Fibroblast of skin of back (primary cell): ENCODE measurements at regions not wholly inside any gene's neighbourhood (a gene's known extent, or its start where the extent isn't known, plus 50 kb on each side); places are given as distances from the start of the nearest gene placed in this dataset.
"Not testable (repeated sequence)": the region's sequence is repeated elsewhere in the genome, so short reads cannot be mapped to it uniquely, and the experiment has no call there.

Experiments
- DNase-seq: peaks from one replicate; pipeline ENCODE4 v3.0.0-alpha.2; 2013

DNA sequence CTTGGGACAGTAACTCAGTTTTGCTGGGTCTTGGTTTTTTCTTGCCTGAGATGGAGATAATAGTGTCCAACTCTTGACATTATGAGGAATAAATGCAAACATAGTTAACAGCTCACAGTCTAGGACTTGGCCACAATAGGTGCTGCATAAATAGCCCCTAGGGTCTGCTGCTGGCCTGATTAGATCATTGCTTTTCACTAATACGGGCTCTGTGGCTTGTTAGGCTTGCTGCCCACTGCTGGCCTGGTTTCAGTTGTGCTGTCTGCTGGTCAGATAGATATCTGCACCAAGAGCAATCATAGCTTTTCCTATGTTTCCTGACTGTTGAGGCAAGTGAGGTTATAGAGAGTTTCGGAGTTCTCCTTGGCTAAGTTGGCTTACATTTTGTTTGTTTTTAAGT lies 246.1 kb downstream of the DNAJB9 start:
- no peak for DNase-seq

DNA sequence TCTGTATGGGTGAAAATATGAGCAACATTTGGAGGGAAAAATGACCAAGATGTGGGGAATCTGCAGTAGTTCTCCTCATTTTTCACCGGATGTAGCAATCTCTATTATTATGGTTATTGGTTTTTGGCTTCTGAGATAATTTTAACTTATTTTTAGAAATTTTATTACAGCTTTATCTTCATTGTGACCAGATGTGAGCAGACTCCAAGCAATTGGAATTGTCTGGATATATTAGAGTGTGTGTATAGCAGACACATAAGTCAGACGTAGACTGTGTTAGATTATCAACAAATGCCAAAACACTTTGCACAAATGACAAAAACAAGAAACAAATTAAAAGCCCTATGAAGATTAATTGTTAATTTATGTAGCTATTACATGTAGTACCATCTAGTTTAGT lies 249.1 kb downstream of the DNAJB9 start:
- no peak for DNase-seq

DNA sequence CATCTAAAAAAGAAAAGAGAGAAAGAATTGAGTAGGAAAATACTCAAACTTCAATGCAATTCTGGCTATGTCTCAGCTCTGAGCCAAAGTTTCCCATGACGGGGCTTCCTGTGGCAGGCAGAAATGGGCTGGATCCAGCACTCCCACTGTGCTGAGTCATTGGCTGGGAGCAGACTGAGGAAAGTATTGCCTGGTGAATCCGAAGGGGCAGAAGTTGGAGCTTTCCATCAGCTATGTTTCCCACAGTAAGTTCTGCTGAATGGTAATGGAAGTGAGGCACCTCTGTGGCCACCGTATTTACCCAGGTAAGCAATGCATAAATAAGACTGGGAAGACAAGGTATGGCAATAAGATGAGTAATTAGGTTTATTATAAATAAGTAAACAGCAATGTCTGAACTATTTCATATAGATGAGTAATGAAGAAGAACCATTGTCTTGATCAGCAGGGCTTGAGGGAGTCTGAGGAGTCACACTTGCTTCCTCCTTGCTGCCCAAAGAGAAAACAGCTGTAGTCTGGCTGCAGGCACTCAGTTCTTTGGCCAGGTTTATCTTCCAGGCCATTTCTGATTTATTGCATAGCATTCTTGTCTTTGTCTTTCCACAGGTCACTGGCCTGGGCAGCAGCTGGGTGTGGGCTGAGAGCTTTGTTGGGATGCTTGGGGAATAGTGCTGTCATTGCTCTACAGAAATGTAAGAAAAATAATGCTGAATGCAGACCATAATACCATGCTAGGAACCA lies 255.3 kb downstream of the DNAJB9 start:
- peak; percentile 92 for DNase-seq

DNA sequence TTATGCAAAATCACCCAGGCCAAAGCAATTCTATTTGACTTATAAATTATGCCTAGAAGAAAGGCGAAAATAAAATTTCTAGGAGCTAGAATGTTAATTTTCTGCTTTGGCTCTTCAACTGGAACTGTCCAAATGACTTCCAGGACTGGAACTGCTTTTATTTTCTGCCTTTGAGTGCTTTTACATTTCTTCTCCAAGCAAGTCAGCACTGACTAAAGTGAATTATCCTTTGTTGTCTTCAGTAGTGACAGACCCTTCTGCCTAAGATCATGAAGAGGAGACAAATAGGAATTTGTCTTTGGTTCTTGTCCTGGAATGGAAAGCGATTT lies 255.9 kb downstream of the DNAJB9 start:
- no peak for DNase-seq

DNA sequence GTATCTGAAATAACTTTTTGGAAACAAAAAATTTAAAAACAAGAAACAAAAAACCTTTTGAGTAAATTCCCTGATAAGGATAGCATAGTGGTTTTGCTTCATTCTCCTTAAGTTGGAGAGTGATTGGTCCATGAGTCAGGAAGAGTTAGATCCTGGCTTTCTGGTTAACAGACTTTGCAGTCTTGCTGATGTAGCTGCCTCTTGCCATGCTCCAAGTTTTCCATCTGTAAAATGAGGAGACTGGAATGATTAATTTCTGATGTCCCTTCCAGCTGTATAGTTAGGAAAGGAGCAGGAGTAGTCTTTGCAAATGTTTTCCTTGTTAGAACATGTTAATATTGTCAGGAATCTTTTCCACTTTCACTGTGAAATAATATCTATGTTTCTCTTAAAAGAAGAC lies 266.6 kb downstream of the DNAJB9 start:
- peak; percentile 27 for DNase-seq

DNA sequence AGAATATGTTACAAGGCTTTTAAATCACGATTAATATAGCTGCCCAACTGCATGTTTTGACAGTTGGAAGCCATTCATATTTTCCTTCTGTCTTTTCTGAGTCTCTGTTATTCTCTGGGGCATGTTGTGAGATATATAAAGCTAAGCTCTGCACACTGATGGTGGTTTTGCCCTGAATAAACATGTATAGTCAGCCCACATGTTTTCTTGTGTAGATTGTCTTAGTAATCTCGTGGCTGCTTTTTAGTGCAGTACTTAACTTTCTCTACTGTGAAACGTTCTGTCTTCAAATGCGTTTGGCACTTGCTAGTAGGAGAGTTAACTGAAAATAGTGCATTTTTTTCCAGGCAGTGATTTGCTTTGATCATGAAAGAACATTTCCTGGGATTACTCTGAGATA lies 268.5 kb downstream of the DNAJB9 start:
- DNase-seq: peak; percentile 38

DNA sequence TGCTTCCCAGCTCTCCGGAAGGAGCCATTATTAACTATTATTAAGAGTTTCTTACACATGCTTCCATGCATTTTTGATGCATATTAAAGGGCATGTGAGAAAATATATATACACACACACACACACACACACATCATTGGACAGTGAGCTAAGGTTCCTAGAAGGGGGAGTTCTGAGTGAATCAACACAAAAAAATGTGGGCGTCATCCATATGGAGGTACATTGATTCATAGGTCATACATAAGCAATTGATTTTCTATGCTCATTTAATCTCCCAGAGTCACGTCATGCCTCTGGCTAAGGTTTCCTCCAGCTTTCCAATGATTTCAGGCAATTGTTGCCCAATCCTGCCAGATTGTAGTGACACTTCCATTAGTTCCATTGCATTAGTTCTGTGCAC lies 269.4 kb downstream of the DNAJB9 start:
- DNase-seq: peak; percentile 56

DNA sequence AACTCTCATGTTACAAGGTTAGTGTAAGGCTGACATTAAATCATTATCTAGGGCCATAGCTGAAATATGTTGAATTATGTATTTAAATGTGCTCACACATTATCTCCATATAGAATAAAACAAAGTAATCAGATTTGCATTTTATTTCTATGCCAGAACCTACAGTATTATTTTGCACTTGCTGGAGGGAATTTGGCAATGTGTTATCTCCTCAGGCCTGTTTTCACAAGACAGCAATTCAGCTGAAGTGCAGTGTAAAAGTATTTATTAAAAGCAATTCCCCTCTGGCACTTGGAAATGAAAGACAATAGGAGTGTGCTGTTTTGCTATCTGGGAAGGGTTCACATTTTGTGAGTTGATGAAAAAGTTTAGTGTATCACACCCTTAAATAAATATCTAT lies 276.3 kb downstream of the DNAJB9 start:
- no peak for DNase-seq

DNA sequence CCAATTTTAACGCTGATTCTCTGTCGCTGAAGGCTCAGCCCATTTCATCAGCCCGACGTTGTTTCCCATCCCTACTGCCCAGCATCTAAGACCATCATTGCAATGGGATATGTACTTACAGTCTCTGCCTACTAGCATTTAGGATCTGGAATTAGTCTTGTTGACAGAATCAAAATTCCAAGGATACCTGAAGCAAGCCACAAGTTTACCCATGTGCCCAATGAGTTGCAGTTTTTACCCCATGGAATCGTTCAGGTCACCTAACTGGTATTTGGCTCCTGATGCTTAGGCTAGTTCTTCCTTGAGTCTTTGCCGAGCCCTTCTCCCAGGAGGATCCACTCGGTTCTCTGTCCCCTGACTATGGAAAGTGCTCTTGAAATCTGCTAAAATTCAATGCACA lies 276.8 kb downstream of the DNAJB9 start:
- DNase-seq: no peak

DNA sequence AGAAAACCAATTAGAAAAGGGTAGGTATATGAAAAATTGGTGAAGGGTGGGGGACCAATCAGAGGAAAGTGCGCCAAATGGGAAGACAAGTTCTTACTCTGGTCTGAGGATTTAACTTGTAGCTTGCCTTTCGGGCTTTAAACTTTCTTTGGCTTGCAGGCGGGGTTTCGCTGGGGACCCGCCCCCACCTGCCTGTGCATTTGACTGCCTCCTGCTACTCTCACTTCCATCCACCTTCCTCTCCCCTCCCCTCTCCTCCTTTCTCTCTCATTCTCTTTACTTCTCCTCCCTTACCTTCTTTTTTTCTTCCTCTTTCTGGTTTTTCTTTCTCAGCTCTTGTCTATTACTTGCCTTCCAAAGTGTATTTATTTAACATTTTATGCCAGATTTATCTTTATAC lies 278.8 kb downstream of the DNAJB9 start:
- DNase-seq: no peak

DNA sequence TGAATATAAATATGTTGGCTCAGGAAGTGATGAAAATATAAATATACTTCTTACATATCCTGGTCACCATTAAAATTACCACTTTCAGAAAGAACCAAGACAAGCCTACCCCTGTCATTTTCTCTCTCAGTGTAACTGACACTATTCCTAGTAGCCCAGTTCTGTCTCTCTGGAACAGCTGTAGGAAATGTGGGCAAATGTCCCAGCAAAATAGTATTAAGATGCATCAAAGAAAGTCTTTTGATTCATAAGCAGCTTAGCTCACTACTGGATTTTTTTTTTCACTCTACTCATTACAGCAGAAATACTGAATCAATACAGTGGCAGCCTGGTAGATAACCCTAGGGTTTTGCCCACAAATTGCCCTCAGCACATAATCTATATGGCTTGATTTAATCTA lies 290.9 kb downstream of the DNAJB9 start:
- DNase-seq: no peak

DNA sequence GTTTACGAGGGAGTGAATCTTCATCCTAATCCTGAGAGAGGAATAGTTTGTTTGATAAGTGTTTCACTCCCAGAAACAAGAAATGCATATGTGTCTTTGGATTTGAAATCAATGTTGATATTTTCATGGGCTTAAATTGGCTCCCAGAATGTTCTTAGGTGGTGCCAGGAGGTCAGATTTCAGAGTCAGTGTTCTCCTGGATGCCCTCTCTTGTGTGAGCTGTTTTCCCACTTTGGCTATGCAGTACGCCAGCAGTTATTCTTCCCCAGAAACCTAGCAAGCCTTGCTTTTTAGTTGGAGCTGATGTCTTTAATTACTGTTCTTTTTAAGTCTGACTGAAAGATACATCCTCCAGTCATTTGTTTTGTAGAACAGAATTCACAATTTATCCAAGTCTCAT lies 291.4 kb downstream of the DNAJB9 start:
- DNase-seq: no peak

DNA sequence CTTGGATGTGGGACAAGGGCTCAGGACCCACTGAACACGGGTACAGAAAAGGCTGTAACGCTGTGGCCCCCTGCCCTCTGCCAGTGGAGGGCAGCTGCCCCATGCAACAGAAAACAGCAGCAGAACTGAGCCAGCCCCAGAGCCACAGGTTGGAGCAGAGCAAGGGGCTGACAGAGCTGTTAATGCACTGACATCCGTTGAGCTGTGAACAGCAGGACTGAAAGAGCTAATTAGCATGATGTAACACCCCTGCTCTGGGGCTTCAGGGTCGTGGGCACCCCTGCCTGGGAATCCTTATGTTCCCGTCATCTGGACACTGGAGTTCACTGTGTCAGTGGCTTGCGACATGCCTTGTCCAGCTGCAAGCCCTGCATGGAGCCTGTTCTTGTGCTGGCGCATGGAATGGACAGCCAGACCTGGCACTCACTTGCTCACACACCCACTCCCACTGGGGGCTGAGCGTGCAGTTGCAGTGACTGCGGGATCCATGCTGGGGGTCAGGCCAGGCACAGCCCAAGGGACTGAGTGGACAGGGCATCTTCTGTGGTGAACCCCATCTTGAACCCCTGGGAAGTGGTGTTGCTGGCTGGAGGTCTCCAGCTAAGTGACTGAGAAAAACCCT lies 293.7 kb downstream of the DNAJB9 start:
- DNase-seq: no peak

DNA sequence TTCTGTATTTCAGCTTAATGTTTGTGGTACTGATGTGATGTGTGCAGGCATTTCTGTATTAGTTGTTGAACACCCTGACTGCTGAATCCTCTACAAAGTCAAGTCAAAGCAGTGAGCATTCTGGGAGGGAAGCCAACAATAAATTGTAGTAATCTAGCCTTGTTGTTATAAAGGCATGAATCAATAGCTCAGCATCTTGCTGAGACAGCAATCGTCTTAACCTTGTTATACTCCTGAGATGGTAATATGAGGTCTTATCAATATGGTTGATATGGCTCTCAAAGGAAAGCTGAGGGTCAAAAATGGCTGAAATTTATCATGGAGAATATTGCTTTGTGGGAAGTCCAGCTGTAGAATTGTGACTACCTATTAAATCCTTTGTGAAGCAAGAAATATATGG lies 299.4 kb downstream of the DNAJB9 start:
- no peak for DNase-seq

DNA sequence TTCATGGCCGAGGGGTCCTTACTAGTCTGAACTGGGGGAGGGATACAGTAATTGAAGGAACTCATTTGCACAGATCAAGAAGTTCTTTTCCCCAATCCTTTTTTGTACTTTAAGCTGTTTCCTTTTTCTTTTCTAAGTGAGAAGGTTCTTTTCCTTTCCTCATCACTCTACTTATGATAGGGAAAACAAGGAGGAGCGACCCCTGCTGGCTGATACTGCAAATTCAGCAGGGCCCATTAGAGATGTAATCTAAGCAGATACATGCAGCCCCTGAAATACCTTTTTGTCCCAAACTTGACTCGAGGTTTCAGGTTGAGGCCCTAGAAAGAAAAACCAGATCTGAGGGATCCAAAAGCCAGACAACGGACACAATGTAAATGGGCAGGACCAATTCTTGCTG lies 305.5 kb downstream of the DNAJB9 start:
- peak; percentile 9 for DNase-seq

DNA sequence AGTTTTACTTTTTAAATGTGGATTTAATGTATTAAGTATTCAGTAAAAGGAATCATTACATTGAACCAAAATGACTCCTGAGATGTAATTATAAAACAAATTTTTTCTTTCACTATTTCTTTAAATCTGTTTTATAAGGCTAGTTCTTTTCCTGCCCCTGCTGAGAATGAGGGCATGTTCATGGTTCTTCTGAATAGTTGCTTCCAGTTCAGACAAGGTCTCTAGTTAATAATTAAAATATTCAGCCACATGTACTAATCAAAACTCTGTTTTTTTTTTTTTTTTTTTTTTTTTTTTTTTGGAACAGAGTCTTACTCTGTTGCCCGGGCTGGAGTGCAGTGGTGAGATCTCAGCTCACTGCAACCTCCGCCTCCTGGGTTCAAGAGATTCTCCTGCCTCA lies 321.2 kb downstream of the DNAJB9 start:
- DNase-seq: no peak

DNA sequence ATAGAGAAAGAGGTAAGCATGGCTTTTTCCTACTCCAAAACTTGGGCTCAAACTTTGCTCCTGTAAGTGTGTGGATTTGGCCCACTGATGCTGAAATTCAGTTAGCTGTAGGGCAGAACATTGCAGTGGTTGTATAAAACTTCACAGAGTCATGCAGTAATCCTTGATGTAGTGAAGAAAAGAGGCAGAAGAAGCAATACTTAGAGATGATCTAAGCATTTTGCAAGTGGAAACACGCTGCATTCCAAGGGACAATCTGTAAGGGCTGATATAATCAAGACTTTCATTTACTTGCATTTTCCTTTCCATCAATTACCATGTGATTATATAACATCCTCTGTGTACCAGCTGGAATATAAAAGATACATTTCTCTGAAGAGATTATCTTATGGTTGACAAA lies 338.8 kb downstream of the DNAJB9 start:
- DNase-seq: no peak

DNA sequence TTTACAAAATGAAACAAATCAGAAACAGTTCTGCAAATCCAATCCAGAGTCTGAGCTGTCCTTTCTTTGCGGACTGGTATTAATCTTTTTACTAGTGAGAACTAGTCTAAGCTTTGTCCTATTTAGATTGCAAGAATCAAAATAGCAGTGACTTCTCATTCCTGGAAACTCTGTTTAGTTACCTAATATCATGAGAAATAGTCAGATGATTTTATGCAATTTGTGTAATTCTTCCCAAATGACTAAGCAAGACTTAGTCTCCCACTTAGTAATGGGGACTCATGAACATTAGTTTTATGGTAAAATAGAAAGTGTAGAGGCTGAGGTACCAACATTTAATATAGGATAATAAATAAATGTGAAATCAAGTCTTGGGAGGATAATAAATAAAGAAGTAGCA lies 341.3 kb downstream of the DNAJB9 start:
- DNase-seq: no peak

DNA sequence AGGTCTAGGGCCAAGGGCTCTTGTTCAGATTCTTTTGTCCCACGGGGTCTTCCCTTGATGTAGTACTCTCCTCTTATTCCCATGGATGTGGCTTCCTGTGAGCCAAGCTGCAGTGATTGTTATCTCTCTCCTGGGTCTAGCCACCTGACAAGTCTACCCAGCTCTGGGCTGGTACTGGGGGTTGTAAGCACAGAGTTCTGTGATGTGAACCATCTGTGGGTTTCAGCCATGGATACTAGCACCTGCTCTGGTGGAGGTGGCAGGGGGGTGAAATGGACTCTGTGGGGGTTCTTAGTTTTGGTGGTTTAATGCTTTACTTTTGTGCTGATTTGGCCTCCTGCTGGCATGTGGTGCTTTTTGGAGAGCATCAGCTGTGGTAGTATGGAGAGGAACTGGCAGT lies 350.8 kb downstream of the DNAJB9 start:
- DNase-seq: no peak

DNA sequence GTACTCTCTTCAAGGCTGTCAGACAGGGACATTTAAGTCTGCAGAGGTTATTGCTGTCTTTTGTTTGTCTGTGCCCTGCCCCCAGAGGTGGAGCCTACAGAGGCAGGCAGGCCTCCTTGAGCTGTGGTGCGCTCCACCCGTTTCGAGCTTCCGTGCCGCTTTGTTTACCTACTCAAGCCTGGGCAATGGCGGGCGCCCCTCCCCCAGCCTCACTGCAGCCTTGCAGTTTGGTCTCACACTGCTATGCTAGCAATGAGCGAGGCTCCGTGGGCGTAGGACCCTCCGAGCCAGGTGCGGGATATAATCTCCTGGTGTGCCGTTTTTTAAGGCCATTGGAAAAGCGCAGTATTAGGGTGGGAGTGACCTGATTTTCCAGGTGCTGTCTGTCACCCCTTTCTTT lies 373.4 kb downstream of the DNAJB9 start:
- not testable (repeated sequence) for DNase-seq

DNA sequence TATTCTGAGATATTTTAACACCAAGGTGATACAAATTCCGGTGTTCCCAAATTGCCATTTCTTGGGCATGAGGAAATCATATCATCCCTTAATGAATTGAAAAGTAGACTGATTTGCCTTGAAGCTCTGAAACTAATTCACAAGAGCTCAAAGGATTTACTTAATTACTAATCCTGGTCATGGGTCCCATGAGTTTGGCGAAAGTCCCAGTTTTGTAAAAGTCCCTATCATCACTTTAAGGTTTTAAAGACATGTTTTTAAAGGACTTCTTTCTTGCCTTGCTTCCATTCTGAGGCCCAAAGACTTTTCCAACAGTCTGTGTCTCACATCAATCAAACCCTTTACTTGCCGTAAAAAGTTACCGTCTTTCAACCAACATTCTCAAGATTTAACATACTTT lies 377.9 kb downstream of the DNAJB9 start:
- DNase-seq: no peak

DNA sequence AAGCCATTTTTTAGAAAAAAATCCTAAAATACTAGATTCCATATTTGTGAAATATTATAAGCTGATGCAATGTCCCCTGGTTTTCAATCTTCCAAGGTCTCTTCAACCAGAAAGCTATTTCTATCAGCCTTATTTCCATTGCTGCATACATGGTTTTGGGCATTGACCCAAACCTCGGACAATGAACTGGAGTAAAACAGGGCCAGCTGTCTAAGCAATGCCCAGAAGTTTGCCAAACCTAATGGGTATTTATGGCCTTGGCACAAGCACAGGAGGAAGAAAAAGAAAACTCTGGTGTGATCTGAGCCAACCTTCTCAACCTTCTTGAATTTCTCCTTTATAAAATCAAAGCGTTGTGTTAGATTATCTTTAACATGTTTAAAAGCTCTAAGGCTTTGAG lies 402.3 kb downstream of the DNAJB9 start:
- no peak for DNase-seq

DNA sequence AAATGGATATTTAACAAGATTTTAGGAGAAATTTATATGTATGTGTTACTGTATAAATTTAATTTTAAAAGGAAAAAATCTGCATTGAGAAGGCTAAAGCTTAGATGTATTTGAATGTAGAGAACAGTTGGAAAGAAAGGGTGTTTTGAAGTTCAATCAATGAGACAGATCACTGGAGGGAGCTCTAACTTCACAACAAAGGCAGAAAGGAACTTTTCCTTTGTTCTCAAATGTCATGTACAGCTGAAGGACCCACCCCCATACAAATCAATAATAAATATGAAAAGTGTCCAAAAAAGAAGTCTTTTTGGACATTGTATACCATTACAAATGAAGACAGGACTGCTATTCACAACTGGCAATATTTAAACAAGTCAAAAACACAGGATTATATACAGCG lies 403.4 kb downstream of the DNAJB9 start:
- DNase-seq: peak; percentile 7

DNA sequence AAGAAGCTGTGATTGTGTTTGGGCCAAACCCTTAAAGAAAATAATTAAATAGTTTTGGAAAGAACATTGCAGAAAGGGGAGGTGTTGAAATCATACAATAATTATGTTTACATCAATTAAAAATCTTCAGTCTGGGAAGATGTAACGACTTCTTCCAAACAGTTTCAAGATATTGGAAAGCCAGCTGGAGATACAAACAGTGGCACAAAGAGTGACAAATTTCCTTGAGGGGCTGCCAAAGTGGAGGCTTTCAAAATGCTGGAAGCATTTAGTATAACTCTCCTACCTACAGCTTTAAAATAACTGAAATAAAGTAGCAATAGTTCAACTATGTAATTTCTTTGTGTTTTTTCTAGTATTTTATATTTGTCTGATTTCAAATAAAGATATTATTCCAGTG lies 405.0 kb downstream of the DNAJB9 start:
- DNase-seq: no peak

DNA sequence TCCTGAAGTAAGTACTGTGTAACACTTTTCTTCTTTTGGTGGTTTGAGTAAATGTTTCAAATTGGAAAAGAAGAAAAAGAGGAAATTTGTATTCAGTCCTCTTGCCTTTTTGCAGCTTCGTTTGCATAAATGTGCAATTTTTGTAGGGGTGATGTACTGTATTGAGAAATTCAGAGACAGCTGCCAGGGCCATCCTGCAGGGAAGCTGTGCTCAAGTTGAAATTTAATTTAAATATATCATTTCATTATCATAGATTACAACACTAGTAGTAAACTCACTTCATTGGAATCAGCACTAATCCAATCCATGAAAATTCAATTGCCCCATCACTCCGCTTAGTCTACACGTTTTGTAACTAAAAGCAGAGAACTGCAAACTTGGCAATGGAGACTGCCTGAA lies 415.4 kb downstream of the DNAJB9 start:
- DNase-seq: no peak
